ENCODE measurements at regions not wholly inside any gene's neighbourhood (a gene's known extent, or its start where the extent isn't known, plus 50 kb on each side); places are given as distances from the start of the nearest gene placed in this dataset.
"Not testable (repeated sequence)": the region's sequence is repeated elsewhere in the genome, so short reads cannot be mapped to it uniquely, and the experiment has no call there.

- not testable (repeated sequence) for TF ChIP-seq CTCF, POLR2A (IDR thresholded peaks at IDR 0.05)
Observed at GRCh38 chr22:25398591-25399062, 165.8 kb upstream of the GRK3 start.
